Stimulated activated CD8-positive, alpha-beta memory T cell treated with anti-CD3 and anti-CD28 coated beads, Interleukin-7, amount 100 ng/mL, for 24 hours (primary cell): ENCODE measurements at regions not wholly inside any gene's neighbourhood (a gene's known extent, or its start where the extent isn't known, plus 50 kb on each side); places are given as distances from the start of the nearest gene placed in this dataset.

Experiments used
- DNase-seq: peaks from one replicate; pipeline ENCODE4 v3.0.0-alpha.2; 2020; ENCODE audit warnings: low read depth

DNA sequence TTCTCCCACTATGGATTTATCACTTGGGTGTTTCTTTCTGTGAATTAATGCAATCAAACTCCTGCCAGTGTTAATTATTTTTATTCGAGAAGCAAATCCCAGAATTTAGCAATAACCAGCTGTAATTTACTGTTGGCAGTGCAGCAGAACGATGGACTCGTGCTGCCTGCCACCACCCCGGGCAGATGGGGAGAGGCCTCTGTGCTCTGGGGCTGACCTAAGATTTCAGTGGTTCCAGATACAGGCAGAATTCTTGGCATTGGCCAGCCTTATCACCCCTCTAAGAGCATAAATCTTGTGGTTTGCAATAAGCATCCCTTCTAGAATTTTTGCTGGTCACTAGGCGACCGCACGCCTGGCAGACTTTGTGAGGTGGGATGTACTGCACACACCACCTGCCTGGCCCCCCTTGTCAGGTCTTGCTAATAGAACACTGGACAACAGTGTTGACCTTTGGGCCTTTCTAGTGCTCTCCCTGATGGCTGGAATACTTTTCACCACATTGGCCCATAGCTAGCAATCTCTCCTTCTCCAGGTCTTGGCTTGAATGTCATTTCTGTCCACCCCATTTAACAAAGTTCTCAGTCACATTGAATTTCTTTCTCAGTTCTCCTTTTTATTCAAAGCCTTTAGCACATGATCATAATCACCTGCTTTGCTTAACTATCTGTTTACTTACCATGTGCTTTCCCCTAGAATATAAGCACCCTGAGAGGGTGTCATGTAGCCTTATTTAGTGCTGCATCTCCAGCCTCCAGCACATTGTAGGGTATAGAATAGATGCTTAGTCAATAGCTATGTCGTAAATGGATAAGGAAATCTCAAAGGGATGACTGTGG lies 122.1 kb upstream of the DYNLRB2 start:
- DNase-seq, result no peak

DNA sequence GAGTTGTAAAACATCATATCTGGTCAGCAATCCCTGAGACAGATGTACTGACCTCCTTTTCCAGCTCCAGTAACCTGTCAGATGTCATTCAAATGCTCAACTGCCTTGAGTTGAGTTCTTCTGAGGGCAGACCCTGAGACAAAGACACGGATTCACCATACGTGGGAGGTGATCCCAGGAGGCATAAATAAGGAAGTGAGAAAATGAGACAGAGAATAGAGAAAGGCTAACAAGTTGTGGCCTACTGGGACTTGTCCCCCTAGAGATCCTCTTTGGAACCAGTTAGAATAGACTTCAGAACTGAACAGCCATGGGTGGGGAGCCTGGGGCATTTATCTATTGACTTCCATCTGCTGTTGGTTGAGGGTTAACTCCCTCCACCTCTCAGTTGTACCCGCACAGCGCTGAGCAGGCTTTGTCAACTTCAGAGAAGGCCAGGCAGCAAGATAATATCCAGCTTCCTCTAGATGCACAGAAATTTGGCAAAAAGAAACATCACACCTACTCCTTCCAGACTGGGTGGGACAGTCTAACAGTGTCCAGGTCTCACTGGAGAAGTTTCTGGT lies 123.0 kb upstream of the DYNLRB2 start:
- no peak for DNase-seq

DNA sequence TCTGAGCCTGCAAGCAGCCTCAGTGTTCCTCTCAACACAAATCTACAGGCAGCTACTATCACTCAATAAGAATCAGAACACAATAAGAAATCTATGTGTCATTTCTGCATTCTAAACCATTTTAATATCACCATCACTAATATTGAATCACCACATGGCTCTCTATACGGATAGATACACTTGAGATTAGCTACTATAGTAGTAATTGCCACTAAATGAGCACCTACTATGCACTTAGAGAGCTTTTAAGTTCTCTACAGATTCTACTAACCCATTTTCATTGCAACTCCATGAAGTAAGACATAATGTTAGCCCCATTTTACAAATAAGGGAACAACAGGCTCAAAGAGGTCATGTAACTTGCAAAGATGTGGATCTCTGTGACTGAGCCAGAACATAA lies 132.8 kb upstream of the DYNLRB2 start:
- DNase-seq, result no peak

DNA sequence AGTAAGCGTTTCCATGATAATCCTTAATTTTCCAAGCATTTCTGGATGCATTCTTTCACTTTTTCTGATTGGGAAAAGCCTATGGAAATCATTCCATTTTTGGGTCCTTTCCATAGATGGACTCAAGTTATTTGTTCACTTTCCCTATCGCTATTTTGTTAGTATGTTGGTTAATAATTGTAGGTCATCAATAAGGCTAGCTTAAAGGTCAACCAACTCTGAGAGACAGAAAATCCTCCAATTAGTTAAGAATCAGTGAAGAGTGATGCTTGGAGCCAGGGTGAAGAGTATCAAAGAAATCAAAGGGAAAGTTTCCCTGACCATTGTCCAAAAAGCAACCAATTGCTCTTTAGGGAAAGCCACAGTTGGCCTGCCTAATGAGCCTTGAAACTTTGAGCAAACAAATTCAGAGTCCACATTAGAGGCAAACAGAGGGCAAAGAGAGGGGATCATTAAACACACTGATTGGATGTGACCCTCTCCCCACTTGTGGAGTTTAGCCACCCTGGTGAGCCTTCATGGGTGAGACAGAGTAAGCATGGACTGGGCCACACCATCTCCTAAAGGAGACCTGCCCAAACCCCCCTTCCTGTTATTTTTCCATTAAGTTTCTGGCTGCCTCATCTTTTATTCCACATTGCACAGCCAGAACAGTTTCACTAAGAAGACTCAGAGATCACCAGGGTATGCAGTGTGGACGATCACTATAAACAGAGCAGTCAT lies 133.4 kb upstream of the DYNLRB2 start:
- no peak for DNase-seq

DNA sequence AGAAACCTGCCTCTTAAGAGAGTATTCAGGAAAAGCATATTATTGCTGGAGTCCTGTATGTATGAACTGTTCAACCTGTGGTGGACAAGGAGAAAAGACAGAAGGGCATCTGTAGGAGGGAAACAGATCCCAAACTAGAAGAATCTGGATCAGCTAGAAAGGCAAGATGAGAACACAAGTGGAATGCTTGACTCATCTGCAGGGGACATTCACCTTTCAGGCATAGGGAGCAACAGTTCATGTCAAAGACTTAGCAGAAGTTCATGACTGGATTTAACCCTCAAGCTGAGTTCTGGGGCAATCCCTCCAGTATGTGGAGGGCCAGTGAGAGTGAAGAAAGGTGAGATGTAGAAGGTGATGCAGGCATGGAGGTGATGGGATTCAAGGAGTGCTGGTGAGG lies 135.9 kb upstream of the DYNLRB2 start:
- DNase-seq, result no peak

DNA sequence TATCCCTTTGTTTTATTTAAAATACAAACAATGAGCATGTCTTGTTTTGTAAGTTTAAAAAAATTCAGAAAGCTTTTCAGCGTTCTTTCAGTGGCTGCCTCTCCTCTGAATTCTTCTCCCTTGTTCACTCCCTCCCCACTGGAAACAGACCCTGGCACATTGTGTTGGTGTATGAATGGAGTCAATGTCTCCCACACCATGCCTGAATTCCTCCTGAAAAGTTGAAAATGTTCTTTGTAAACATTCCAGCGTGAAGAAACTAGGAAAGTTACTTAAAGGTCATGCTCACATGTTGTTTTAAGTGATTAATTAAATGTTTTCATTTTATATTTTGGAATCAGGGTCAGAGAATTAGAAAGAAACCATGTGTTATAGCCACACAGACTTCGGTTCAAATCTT lies 136.9 kb upstream of the DYNLRB2 start:
- no peak for DNase-seq

DNA sequence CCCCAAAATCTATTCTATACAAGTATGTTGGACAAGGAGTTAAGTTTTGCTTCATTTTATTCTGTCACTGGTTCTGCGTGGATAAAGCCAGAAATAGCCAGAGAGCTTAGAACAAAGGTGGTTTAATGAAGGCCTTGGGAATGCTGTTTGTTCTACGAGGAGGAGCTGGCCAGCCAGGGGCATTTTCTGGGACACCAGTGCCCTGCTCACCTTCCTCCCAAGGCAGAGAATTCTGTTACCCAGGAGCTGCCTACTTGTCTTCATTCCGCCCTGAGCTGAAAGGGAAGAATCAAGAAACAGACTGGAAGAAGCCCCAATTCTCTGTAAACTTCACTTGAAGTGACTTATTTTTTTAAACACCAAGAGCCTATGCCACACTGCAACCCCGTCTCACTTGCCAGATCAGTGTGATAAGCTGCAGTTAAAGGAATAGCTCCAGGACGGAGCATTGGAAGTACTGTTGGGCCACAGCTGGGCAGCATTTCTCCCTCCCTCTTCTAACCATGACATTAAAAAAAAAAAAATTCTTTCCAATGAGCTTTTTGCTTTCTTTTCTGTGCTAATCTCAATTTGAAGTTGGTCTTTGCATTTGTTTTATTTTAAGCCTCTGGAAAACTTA lies 149.8 kb upstream of the DYNLRB2 start:
- DNase-seq, result no peak

DNA sequence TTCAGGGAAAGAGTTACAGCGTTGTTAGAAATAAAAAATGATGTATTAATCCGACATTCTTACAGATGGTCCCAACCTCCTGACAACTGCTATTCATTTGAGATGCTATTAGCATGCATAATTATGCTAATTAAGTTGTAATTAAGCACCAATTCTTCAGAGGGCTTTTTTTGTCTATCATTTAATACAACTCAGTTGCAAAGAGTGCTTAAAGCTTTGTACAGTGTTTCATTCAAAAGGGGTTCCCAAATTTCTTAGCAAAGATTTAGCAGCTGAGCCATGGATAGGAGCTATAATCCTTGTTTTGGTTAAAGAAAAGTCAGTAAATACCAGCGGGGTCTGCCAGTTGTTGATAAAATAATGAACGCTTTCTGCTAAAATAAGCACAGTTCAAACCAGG lies 150.7 kb upstream of the DYNLRB2 start:
- no peak for DNase-seq

DNA sequence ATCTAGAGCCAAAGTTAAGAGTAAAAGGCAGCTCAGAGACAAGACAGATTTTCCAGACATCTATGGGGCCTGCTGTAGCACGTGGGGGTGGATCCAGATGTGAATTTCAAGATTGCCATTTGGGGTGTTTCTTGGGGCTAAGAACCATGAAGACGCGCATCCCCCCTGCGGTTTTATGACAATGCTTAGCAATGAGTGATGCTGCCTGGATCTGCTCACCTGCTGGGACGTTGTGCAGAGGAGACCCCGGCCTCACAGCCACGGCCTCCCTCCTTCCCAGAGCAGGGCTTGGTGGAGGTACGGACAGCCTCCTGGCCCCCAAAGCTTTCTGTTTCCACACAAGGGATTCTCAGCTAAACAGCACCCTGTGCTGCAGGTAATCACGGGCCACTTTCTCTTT lies 151.5 kb upstream of the DYNLRB2 start:
- no peak for DNase-seq

DNA sequence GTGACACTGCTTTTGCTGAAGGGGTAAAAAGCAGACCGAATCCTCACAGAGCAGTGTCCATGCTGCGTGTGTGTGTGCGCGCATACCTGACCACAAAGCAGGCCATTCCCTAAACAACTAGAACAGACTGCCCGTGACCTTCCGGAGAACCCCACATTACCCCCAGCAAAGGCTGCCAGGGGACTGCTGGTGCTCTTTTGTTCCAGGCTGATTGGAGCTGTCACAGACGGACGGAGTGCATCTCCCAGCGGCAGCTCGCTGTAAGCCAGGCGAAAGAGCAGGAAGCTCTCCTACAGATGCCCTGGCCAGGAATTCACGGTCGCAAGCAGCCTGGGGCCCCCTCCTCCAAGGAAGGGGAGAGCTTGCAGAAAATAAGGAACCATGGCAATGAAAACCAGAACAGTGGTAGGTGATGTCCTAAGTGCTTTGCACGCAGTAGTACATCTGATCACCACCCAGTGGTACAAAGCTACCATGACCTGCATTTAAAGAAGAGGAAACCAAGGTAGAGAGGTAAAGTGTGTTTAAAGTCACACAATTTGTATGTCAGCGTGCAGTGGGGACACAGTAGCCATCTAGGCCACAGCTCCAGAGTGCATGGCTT lies 153.4 kb upstream of the DYNLRB2 start:
- no peak for DNase-seq

DNA sequence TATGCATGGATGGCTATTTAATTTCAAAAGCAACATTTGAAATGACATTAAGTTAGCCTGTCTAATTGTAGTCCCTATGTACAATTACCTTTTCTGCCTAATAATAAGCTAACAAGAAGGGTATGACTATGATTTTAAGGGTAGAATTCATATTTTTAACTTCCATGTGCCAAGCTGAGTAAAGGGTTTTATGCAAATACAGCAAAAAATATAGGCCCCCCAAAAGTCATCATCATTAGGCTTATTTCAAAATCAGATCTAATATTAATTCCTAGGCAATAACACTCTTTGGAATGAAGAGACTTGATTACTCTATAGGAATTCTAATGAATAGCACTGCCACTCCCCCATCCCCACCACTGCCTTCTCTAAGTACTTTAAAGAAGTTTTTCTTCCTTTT lies 155.9 kb upstream of the DYNLRB2 start:
- no peak for DNase-seq

DNA sequence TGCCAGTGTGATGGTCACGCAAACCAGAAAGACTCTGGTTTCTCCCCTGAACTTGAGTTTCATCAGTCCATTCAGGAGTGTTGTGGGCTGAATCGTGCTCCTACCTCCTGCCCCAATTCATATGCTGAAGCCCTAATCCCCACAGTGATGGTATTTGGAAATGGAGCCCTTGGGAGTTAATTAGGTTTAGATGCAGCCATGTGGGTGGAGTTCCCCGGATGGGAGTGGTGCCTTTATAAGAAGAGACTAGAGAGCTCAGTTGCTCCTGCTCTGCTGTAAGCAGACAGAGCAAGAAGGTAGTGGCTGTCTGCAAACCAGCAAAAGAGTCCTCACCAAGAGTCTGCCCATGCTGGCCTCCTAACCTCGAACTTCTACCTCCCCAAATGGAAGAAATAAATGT lies 160.3 kb upstream of the DYNLRB2 start:
- no peak for DNase-seq

DNA sequence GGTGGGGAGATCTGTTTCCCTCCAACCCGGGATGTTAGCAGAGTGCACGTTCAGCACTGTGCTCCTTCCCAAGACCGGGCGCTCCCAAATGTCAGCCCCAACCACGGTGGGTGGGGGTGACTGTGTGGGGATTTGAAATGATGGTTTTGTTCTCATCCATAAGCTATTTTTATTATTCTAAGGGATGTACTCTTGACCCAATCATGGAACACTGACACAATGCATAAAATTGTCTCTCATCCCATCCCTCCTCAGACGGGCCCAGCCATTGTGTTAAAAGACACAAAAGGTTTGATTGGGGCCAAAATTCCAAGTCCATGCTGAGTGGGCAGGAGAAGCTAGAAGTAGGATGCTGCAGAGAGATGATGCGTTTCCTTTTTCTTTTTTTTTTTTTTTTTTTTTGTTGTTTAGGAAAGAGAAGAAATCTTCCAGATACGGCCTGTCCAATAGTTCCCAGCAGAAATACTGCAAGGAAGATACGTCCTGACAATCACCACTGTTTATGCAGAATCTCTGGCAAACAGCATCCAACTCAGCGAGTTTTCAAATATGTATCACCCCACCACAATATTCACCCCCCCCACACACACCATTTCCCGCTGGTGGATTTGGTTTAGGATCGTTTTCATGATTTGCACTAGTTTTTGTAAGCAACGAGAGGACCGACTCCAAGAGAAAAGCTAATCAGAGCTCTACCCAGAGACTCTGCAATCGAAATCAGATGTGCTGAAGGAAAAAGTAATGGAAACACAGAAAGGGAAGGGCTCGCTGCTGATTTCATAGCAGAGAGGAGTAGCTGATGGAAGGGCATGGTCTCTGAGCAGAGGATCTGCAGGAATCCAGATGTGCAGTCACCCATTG lies 163.5 kb upstream of the DYNLRB2 start:
- DNase-seq, result no peak

DNA sequence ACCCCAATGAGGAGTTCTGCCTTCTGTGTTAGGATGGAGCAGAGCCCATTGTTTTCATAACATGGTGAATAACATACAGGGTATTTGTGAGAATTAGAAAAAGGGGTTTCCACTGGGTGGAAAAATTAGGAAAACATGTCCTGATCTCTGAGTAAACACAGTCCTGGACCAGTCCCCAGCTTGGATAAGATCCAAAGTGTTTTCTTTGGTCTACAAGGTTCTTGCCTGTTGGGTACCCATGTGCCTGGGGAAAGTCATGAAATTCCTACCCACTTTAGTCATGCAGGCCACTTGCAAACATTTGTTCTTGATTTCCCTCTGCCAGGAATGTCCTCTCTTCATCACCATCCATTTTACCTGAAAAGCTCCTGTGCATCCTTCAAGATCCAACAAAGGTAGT lies 164.8 kb upstream of the DYNLRB2 start:
- DNase-seq, result no peak

DNA sequence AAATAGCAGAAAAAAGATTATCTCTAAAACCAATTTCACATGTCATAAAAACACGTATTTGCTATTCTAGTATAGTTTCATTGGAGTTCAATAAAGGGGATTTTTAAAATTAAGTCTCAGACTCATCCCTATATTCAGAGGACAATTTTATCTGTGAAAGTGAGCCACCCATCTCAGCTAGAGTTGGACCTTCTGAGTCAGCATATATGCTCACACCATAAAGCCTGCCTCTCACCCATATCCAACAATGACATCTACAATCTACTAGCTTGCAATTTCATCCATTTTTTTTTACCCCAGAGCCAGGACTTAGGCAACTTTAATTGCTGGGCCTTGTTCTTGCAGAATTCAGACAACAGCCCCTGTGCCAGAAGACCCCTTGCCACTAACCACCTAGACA lies 165.3 kb upstream of the DYNLRB2 start:
- no peak for DNase-seq

DNA sequence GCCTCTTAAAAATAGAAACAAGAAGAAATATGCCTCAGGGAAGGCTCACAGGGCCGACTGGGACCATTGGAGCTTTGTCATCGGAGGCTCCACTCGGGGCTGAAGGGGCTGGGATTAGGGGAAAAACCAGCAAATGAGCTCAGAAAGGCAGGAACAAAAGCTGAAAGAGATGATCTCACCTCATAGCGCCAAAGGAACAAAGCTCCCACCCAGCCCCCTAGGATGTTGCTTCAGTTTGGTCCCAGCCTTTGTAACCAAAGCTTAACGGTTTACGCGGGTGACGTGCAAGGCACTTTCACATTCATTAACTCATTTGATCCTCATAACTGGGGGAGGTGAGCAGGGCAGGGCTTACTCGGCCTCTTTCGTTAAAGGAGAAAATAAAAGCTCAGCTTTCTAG lies 168.5 kb upstream of the DYNLRB2 start:
- no peak for DNase-seq

DNA sequence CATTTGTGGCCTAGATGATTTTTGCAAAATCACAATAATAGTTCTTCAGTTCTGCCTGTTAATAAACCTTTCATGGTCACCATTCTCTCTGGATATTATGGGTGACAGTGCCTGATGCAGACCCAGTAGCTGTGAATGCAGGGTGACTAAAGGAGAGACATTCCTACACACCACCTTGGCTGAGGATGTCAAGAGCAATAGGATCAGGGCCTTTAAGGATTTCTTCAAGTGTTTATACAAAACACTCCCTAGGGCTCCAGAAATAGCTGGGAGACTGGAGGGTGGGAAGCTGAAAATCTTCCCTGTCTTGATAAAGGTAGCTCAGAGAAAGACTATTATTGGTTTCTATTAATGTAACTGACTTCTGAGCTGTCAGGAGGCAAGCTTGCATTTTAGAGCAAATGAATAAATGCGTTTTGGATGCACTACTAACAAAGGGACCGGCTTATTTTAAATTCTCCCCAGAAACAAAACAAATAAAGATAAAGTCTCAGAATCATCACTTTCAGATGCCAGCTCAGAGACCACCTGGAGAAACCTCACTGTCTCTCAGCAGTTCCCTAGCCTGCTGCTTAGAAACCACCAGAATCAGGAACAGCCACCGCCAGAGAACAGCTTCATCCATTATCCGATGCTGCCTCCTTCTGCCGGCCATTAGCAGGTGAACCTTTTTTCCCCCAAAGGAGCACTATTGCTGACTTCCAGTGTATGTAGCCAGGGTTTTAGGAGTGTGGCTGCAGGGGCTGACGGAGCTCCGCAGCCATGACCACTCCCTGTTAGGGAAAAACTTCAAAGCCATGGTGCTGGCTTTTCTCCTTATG lies 171.4 kb upstream of the DYNLRB2 start:
- DNase-seq, result no peak

DNA sequence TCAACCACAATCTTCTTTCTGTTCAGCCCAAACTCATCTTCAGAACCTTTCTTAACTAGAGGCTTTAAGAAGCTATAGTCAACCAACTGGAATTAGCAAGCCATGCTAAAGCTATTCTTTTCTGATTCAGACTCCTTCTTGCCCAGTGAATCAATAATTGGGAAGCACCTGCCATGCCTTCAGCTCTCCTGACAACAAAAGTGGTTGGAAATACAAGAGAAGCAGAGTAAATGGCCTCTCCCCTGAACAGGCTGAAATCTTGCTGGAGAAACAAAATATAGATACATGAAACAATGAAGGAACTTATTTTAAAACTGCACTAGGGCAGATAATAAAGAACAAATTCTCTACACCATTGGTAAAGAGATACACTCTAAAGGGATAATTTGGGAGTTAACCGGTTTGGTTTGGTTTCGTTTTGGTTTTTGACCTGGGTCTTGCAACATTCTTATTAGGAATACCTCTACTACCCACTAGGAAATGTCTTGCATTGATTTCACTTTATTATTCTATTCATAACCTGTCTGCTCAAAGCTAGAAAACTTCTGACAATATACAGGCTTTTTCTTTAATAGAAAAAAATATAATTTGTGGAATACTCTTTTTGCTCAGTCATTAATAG lies 173.6 kb upstream of the DYNLRB2 start:
- no peak for DNase-seq

DNA sequence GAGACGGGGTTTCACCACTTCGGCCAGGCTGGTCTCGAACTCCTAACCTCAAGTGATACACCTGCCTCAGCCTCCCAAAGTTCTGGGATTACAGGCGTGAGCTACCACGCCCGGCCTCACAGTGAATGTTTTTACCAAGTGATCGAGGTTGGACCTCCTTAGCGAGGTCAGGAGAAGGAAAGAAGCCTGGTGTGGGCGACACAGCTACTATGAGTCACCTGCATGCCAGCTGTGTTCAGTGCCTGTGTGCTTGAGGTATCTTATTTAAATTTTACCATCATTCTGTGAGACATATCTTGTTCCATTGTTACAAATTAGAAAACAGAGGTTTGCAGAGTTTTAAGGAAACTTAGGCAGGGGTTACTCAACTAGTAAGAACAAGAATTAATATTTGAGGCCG lies 174.8 kb upstream of the DYNLRB2 start:
- no peak for DNase-seq

DNA sequence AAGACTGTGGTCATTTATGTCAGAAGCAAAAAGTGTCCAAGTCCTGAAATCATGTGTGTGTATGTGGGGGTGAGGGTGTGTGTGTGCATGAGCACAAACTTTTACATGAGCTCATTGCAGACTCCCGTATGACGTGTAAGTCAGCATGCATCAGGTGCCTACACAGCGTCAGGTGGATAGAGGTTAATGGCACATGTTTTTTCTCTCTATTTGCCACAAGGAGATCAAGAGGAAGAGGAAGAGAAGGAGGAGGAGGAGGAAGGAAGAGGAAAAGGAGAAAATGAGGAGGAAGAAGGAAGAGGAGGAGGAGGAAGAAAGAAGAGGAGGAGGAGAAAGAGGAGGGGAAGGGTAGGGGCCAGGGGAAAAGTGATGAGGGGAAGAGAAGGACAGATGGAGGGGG lies 178.0 kb upstream of the DYNLRB2 start:
- DNase-seq, result no peak
